GM18907 (cell line): ENCODE measurements at regions not wholly inside any gene's neighbourhood (a gene's known extent, or its start where the extent isn't known, plus 50 kb on each side); places are given as distances from the start of the nearest gene placed in this dataset.
A peak's percentile ranks its signal among the peaks of the same experiment; 100 is the strongest.

ENCODE experiments used
- ATAC-seq: cut with Tn5 transposase; IDR thresholded peaks from one replicate; pipeline ENCODE4 v1.9.1; 2021; ENCODE audit warnings: mild to moderate bottlenecking, moderate library complexity; ENCODE audit not compliant: unreplicated experiment

- ATAC-seq: no peak
Measured at GRCh38 chr22:48473202-48473601, 1354.5 kb downstream of the BRD1 start.

GRCh38 chr22:48464246-48464645 lies 1363.4 kb downstream of the BRD1 start:
- no peak for ATAC-seq

DNA sequence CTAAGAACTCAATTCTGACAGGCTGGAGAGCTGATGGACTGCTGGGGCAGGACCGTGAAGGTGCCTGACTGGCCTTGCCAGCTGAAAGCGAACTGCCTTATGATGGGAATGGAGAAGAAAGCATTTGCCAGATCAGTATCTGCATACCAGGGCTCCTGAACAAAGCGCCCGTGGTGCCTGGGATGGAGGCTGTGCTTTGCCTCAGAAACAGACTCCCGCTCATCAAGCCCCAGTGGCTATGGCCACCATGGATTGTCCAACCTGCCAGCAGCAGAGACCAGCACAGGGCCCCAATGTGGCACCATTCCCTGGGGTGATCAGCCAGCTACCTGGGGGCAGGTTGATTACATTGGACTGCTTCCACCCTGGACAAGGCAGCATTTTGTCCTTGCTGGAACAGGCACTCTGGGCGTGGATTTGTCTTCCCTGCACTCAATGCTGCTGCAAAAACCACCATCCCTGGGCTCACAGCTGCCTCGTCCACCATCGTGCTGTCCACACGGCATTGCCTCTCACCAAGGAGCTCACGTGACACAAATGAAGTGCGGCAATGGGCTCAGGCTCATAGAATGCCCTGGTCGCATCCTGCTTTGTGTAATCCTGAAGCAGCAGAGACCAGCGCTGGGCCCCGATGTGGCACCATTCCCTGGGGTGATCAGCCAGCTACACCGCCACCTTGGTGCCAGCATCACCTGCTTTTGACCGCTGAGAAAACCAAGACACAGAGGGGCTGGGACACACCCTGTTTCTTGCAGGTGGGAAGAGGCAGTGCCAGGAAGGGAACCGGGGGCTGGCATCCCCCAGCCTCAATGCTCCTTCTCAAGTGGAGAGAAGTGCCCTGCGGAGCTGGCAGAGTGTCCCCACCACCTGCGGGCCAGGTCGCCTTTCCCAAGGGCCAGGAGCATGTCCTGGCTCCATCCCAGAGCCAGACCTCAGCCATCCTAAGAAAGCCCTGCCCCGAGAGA lies 1367.5 kb downstream of the BRD1 start:
- ATAC-seq: no peak

DNA sequence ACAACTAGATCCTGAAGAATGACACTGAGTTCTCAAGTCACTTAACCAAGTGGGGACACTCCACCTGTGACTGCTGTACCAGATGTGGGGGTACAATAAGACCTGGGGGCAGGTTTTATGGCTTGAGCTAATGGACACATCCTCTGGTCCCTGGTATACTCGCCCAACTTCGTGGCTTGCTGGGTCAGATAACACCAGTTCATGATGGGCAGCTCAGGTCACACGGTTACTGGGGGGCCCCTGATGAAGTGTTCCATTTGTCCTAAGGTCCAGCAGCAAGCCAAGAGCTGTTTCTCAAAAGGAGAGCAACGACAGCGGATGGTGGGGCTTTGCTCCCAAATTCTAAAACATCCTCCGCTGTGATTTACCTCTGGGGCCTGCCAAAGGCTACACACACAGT lies 1368.4 kb downstream of the BRD1 start:
- no peak for ATAC-seq

DNA sequence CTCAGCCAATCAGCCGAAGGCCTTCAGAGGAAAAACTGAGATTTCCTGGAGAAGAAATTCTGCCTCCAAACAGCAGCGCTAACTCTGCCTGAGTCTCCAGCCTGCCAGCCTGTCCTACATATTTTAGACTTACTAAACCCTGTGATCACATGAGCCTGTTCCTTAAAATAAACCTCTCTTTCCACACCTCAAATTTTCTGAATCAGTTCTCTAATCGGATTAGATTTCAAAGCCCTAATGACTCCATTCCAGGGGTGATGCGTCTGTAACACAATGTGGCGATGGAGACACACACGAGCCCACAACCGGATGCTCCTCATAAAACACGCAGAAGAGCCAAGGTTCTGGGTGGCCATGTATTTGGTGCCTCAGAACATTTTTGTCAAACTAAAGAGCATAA lies 1371.2 kb downstream of the BRD1 start:
- no peak for ATAC-seq

DNA sequence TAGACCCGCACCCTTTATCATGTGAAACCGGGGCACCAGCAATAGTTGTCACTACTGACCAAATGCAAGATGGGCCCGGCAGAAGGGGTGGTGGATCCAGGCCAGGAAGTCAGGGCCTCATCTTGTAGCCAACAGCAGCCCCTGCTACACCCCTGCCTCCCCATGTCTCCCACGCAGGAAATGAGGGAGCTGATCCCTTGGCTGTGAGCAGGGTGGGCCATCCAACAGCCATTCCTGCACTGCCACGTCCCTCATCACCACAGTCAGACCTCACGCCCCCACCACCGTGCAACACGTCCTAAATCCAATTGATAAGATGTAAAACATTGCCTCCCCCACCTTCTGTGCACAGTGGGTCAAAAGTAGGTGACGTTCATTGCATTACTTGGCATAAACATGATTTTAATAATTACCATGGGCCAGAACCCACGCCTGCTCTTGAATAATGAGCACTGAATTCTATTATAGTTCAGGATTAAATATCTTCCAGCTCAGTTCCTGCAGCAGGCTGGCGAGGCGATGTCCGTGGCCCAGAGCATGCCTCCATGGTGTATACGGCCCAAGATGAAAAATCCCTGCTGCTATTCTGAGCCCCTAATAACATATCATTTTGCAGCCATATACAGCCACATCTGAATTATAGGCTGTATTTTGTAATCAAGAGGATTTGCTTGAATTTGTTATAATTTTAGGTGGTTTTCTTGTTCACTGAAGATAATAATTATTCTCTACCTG lies 1373.8 kb downstream of the BRD1 start:
- ATAC-seq: no peak

DNA sequence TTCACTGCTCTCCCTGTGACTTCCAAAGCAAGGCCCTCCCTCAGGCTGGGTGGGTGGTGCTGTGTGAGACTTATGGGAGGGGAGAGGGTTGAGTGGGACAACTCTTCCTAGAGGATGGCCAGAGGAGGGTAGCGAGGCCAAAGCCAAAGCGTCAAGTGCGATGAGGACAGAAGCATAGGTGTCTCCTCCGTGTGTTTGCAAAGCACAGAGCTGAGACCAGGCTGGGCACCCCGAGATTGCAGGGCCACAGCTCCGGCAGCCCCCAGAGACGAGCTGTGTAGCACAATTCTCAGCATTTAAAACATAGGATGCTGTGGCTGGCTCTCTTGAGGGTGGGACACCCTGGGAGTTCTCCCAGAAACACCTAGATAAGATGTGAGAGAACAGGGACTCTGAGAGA lies 1374.5 kb downstream of the BRD1 start:
- ATAC-seq: no peak

DNA sequence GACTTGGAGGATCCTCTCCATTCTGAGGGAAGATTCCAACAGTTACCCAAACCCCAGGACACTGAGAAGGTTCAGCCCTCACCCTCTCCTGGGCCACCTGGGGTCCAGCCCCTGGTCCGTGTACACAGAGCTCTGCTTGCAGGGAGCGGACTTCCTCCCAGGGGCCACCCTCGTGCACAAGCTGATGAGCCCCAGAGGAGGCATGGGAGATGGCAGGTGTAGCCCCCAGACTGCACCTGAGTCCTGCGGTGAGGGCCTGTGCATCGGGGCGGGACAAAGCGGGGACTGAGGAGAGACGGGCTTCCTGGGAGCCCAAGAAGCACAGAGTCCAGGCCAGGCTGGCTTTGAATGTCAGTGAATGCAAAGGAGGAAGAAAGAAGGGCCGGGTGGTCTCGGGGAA lies 1374.9 kb downstream of the BRD1 start:
- ATAC-seq: no peak

- ATAC-seq: no peak
Measured at GRCh38 chr22:48451891-48452290, 1375.8 kb downstream of the BRD1 start.

- ATAC-seq: no peak
Measured at GRCh38 chr22:48450188-48450825, 1377.4 kb downstream of the BRD1 start.

- no peak for ATAC-seq
Measured at GRCh38 chr22:48449466-48450187, 1378.0 kb downstream of the BRD1 start.

DNA sequence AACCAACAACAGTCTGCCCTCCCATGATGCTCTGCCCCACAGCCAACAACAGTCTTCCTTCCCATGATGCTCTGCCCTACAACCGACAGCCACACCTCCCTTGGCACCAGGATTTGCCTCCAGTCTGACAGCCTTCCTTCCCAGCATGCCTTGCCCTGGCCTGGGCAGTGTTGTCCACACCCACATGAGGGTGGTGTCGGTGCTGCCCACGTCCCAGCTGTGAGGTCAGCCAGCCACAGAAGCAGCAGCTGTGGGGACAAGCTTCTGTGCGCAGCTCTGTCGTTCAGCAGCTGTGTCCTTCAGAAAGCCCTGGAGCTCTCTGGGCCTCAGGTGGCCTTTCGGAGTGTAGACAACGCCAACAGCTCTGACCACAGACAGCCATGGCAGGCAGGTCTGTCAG lies 1378.9 kb downstream of the BRD1 start:
- ATAC-seq: no peak

DNA sequence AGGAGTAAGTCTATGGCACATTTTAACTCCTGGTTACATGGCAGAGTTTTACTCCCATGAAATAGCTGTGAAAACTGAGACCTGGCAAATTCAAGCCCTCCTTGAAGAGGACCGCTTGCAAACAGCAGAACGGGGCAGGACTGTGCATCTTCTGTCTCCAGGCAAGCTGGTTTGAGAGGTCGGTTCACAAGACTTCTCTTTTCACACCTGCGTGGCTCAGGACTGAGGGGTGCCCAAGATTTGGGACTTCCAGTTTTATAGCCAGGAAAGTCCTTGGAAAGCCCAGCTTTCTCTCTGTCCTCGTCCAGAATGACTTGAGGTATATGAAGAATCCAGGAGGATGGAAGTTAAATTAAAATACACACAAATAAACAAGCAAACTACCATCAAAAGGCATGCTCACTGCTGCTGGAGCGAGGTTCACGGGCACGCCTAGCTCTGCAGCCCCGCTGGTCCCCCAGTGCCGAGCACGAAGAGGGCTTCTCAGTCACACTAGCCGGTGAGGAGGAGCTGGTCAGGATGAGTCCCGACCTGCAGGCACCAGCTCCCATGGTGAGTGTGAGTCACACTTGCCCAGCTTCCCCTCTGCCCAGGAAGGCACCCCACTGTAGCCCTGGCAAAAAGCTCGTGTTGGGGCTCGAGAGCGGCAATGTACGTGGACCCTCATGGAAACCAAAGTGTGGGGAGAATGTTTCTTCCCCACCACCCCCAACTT lies 1382.4 kb downstream of the BRD1 start:
- ATAC-seq: no peak

DNA sequence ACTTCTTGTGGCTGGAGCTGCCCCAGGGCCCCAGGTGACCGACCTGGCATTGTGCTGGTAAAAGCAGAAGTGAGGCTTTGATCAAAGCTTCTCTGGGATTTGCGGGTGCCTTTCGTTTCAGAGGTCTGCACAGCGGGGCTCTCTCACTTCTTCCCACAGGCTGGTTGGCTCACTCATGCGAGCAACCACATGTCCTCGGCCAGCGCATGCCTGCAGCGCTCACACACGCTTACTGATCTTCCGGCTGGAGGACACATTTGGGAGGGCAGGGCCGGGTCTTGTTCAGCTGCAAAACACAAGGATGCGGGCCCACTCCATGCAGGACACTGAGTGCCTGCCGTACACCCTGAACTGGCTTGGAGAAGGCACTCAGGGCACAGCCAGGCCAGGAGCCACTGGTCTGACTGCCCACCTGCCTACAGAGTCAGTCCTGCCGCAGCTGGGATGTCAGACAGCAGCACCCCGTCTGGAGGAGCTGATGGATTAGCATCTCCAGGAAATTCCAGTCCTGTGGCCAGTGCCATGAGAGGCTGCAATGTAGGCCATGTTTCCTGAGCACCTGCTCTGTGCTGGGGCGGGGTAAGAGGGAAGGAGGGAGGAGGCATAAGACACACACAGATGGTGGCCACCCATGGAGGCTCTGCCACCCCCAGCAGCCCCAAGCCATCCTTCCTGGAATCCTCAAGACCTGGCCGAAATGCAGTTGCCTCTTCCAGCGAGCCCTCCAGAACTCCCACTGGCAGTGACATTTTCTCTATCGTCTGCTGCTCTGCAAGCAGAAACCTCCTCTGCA lies 1383.2 kb downstream of the BRD1 start:
- peak; percentile 80 for ATAC-seq

DNA sequence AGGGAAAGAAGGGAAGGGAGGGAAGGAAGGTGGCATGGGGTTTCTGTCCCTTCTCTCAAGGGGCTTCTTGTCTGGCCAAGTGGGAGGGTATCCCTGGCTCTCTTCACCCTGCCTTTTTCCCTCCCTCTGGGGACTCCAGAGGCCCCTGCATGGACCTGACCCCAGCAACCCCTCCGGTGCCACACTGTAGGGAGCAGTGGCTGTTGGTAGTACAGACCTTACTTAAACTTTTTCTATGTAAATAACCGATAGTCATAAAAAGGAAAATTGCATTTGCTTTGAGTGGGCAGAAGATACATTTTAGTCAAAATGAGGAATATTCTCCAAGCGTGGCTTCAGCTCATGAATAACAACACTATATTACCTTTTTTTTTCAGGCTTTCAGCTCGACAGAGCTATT lies 1384.0 kb downstream of the BRD1 start:
- no peak for ATAC-seq

GRCh38 chr22:48442663-48443062 lies 1385.0 kb downstream of the BRD1 start:
- no peak for ATAC-seq

- no peak for ATAC-seq
Measured at GRCh38 chr22:48441553-48441850, 1386.2 kb downstream of the BRD1 start.

GRCh38 chr22:48440673-48441552 lies 1386.8 kb downstream of the BRD1 start:
- ATAC-seq: no peak

- ATAC-seq: no peak
Measured at GRCh38 chr22:48440176-48440575, 1387.5 kb downstream of the BRD1 start.
